Inflammatory macrophage (primary cell): ENCODE measurements at regions not wholly inside any gene's neighbourhood (a gene's known extent, or its start where the extent isn't known, plus 50 kb on each side); places are given as distances from the start of the nearest gene placed in this dataset.
"Not testable (repeated sequence)": the region's sequence is repeated elsewhere in the genome, so short reads cannot be mapped to it uniquely, and the experiment has no call there.

Experiments used
- DNase-seq, 2 donors: peaks; one replicate each; pipeline ENCODE4 v3.0.0-alpha.2; 2020 to 2022

GRCh38 chr13:42485272-42485671 is 88.7 kb upstream of the TNFSF11 start:
- no peak for DNase-seq

GRCh38 chr13:42486711-42487198 is 87.2 kb upstream of the TNFSF11 start:
- peak; percentile 54 to 74 for DNase-seq

GRCh38 chr13:42487221-42487620 is 86.7 kb upstream of the TNFSF11 start:
- no peak for DNase-seq

DNA sequence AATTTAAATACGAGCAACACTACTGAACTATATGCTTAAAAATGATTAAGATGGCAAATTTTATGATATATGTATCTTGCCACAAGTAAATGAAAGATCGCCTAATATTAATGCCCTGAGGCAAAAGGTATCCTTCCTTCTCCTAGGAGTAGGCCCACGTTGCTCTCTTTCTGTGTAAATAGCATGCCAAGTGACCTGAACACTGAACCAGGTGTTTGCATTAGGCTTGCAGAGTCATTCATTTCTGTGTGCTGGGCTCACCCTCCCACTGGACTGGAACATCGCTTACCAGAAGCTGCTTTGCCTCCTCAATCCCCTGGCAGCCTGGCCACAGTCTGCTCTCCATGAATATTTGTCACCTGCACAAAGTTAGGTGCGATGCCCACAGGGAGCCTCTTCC is 83.3 kb upstream of the TNFSF11 start:
- DNase-seq: no peak

DNA sequence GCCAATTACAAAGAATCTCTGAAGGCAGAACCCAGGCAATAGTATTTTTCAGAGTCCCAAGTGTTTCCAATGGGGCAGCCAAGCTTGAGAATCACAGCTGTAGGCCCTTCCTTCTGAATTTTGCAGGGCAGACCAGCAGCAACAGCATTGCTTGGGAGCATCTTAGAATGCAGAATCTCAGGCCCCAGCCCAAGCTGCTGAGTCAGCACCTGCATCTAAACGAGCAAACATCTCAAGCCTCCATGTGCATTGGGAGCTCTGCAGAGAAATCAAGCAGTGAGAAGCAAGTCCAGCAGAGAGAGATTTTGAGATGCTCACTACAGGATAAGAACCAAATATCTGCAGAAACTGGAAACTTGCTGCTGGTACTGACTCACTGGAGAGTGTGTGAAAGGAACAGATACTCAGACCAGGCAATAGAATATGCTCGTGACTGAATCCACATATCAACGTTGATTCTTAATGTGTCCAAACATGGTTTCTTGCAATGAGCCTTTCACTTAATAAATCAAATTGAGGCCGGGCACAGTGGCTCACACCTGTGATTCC is 81.5 kb upstream of the TNFSF11 start:
- no peak for DNase-seq

DNA sequence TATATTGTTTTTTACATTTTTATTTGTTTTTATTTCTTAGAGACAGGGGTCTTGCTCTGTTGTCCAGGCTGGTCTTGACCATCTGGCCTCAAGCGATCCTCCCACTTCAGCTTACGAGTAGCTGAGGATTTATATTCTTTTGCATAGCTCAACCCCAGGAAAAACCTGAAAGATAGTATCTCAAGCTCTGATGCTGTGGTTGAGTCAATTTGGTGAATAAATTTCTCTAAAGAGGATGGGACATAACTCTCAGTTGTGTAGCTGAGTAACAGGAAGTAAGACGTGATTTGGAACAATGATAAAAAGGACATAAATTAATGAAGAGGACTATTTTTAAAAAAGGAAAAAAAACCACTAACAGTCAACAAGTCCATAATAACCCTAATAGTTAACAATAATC is 79.8 kb upstream of the TNFSF11 start:
- DNase-seq: no peak

DNA sequence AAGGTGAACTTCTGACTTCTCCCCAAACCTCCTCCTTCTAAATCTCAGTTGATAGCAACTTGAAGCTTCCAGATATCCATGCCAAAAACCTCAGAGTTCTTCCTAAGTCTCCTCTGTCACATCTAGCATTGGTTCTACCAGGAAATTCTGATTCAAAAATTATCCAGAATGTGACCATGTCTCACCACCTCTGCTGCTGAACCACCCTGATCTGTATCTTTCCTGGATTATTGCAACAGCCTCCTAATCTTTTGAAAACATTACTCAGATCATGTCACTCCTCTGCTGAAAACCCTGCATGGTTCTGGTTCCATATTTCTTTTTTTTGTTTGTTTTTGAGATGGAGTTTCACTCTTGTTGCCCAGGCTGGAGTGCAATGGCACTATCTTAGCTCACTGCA is 78.7 kb upstream of the TNFSF11 start:
- no peak for DNase-seq

DNA sequence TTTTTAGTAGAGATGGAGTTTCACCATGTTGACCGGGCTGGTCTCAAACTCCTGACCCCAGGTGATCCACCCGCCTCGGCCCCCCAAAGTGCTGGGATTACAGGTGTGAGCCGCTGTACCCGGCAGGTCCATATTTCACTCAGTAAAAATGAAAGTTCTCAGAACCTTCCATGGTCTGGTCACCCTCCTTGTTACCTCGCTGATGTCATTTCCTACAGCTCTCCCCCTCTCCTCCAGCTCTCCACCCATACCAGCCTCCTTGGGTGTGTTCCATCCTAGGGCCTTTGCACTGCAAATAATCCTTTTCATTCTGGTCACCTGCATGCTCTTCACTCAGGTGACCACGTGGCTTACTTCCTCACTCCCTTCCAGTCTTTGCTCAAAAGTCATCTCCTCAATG is 78.2 kb upstream of the TNFSF11 start:
- DNase-seq: no peak

DNA sequence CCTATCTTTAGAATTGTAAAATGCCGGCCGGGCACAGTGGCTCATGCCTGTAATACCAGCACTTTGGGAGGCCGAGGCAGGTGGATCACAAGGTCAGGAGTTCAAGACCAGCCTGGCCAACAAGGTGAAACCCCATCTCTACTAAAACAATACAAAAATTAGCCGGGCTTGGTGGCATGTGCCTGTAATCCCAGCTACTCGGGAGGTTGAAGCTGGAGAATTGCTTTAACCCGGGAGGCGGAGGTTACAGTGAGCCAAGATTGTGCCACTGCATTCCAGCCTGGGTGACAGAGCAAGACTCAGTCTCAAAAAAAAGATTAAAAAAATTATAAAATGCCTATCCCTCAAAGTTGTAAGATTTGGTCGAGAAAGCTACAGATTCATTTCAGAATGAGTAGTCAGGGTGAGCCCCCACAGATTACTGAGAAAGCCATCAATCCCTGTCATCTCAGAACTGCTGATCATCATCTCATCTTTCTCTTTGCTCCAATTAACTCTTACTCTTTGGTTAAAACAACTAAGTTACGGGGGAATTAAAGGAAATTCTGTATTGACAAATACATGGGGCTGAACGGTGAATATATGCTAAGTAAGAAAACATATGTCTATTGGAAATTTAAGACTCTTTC is 76.9 kb upstream of the TNFSF11 start:
- DNase-seq: not testable (repeated sequence)

- peak in 1 of 2 donors; percentile 6 for DNase-seq
These were observed 76.2 kb upstream of the TNFSF11 start for GRCh38 chr13:42497798-42498197.

DNA sequence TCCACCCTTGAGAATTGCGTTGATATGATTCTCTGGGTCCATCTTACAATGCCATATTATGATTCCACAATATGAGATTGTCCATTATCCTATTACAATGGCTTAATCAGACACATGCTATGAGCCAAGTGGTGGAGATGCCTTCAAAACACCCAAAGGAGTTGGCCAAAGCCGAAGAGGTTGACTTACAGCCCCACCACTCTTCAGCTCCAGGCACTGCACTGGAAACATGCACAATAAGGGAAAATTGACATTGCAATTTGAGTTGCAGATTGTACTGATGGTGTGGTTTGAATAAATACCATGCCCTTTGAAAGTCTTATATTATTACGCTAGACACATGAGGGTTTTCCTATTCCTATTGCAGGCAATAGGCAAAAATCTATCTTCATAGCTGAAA is 75.4 kb upstream of the TNFSF11 start:
- DNase-seq: no peak
